H1 (cell line): ENCODE measurements at regions not wholly inside any gene's neighbourhood (a gene's known extent, or its start where the extent isn't known, plus 50 kb on each side); places are given as distances from the start of the nearest gene placed in this dataset.

ENCODE experiments used
- CEBPB ChIP-seq: IDR thresholded peaks from 2 replicates; pipeline ENCODE4 v1.6.1; 2012; ENCODE audit warnings: low read depth, low read length
- EP300 ChIP-seq, 2 experiments: IDR thresholded peaks; 1 replicate in 1 of 2; 2 replicates in 1 of 2; pipeline ENCODE4 v1.6.1; 2011 to 2012; ENCODE audit warnings: low read depth in 2 of 2, low read length in 2 of 2, mild to moderate bottlenecking in 2 of 2, borderline replicate concordance in 1 of 2, inconsistent platforms in 1 of 2, moderate library complexity in 1 of 2
- GTF2F1 ChIP-seq: IDR thresholded peaks from 2 replicates; pipeline ENCODE4 v1.6.1; 2012; ENCODE audit warnings: low read depth, low read length, improper control_type of control experiment, borderline replicate concordance
- MAFK ChIP-seq: IDR thresholded peaks from 2 replicates; pipeline ENCODE4 v1.6.1; 2012; ENCODE audit warnings: low read depth, mild to moderate bottlenecking, improper control_type of control experiment, low read length
- NANOG ChIP-seq: IDR thresholded peaks from 2 replicates; pipeline ENCODE4 v1.6.1; 2011; ENCODE audit warnings: low read length, low read depth, mild to moderate bottlenecking, inconsistent platforms; ENCODE audit not compliant: insufficient read depth, poor library complexity, severe bottlenecking
- POLR2A ChIP-seq, 2 experiments: IDR thresholded peaks; 1 replicate in 1 of 2; 2 replicates in 1 of 2; pipeline ENCODE4 v1.6.1; 2011; ENCODE audit warnings: low read depth in 2 of 2, low read length in 2 of 2, mild to moderate bottlenecking in 2 of 2; ENCODE audit errors: control extremely low read depth in 1 of 2
- POLR2AphosphoS5 ChIP-seq: IDR thresholded peaks from 2 replicates; pipeline ENCODE4 v1.6.1; 2011; ENCODE audit warnings: low read depth, low read length
- POU5F1 ChIP-seq: IDR thresholded peaks from 2 replicates; pipeline ENCODE4 v1.6.1; 2011; ENCODE audit warnings: low read depth, mild to moderate bottlenecking, low read length, moderate library complexity
- ZNF274 ChIP-seq: IDR thresholded peaks from 2 replicates; pipeline ENCODE4 v1.7.0; 2012; ENCODE audit warnings: low read length, borderline replicate concordance; ENCODE audit errors: extremely low read depth
- TF ChIP-seq, protein P1 (sequence below), 3 experiments: IDR thresholded peaks; 1 replicate in 2 of 3; 2 replicates in 1 of 3; pipeline versions ENCODE4 v1.5.1 to v1.6.1; 2011; ENCODE audit warnings: low read length in 3 of 3, mild to moderate bottlenecking in 3 of 3, inconsistent platforms in 2 of 3, low read depth in 1 of 3, moderate library complexity in 1 of 3; ENCODE audit not compliant: insufficient read depth in 1 of 3; ENCODE audit errors: control extremely low read depth in 1 of 3

- TF ChIP-seq EP300 (IDR thresholded peaks at IDR 0.05; ENCODE audit: borderline replicate concordance in 1 of 2, low read depth in 2 of 2, low read length in 2 of 2) (no peak), CEBPB (no peak), POLR2A (IDR thresholded peaks at IDR 0.05; ENCODE audit: control extremely low read depth in 1 of 2, low read depth in 2 of 2, low read length in 2 of 2) (no peak), MAFK (no peak), POLR2AphosphoS5 (no peak), POU5F1 (peak; percentile 38; the same call in 1 of the 2 replicates), NANOG (no peak), ZNF274 (no peak), GTF2F1 (no peak)
- TF ChIP-seq, protein P1, sequence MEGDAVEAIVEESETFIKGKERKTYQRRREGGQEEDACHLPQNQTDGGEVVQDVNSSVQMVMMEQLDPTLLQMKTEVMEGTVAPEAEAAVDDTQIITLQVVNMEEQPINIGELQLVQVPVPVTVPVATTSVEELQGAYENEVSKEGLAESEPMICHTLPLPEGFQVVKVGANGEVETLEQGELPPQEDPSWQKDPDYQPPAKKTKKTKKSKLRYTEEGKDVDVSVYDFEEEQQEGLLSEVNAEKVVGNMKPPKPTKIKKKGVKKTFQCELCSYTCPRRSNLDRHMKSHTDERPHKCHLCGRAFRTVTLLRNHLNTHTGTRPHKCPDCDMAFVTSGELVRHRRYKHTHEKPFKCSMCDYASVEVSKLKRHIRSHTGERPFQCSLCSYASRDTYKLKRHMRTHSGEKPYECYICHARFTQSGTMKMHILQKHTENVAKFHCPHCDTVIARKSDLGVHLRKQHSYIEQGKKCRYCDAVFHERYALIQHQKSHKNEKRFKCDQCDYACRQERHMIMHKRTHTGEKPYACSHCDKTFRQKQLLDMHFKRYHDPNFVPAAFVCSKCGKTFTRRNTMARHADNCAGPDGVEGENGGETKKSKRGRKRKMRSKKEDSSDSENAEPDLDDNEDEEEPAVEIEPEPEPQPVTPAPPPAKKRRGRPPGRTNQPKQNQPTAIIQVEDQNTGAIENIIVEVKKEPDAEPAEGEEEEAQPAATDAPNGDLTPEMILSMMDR (IDR thresholded peaks at IDR 0.05; ENCODE audit: control extremely low read depth in 1 of 3, insufficient read depth in 1 of 3, low read depth in 1 of 3, low read length in 3 of 3): no peak
These were observed 61.0 kb upstream of the FER start for GRCh38 chr5:108686676-108687075.
